ENCODE measurements at regions not wholly inside any gene's neighbourhood (a gene's known extent, or its start where the extent isn't known, plus 50 kb on each side); places are given as distances from the start of the nearest gene placed in this dataset.
A peak's percentile ranks its signal among the peaks of the same experiment; 100 is the strongest.

- DNase-seq (ENCODE audit: low read depth): peak; percentile 80
These were observed 322.0 kb upstream of the SEMA3D start for GRCh38 chr7:85508642-85509410.

GRCh38 chr7:85498031-85498430 lies 311.2 kb upstream of the SEMA3D start:
- no peak for DNase-seq (ENCODE audit: low read depth)

- no peak for DNase-seq (ENCODE audit: low read depth)
These were observed 302.6 kb upstream of the SEMA3D start for GRCh38 chr7:85489498-85489897.

GRCh38 chr7:85488406-85488805 lies 301.6 kb upstream of the SEMA3D start:
- no peak for DNase-seq (ENCODE audit: low read depth)

- DNase-seq (ENCODE audit: low read depth): peak; percentile 92
These were observed 296.3 kb upstream of the SEMA3D start for GRCh38 chr7:85483177-85483576.

- no peak for DNase-seq (ENCODE audit: low read depth)
These were observed 293.8 kb upstream of the SEMA3D start for GRCh38 chr7:85480666-85481065.

- peak; percentile 94 for DNase-seq (ENCODE audit: low read depth)
These were observed 293.2 kb upstream of the SEMA3D start for GRCh38 chr7:85479918-85480643.

- DNase-seq (ENCODE audit: low read depth): no peak
These were observed 291.7 kb upstream of the SEMA3D start for GRCh38 chr7:85478530-85478929.

GRCh38 chr7:85475476-85475875 lies 288.6 kb upstream of the SEMA3D start:
- no peak for DNase-seq (ENCODE audit: low read depth)

- no peak for DNase-seq (ENCODE audit: low read depth)
These were observed 288.2 kb upstream of the SEMA3D start for GRCh38 chr7:85475071-85475470.

- no peak for DNase-seq (ENCODE audit: low read depth)
These were observed 287.4 kb upstream of the SEMA3D start for GRCh38 chr7:85474234-85474633.

GRCh38 chr7:85471740-85472139 lies 284.9 kb upstream of the SEMA3D start:
- DNase-seq (ENCODE audit: low read depth): peak; percentile 6

GRCh38 chr7:85471307-85471706 lies 284.5 kb upstream of the SEMA3D start:
- no peak for DNase-seq (ENCODE audit: low read depth)

- peak; percentile 63 for DNase-seq (ENCODE audit: low read depth)
These were observed 282.7 kb upstream of the SEMA3D start for GRCh38 chr7:85469446-85470010.

GRCh38 chr7:85464042-85464651 lies 277.3 kb upstream of the SEMA3D start:
- DNase-seq (ENCODE audit: low read depth): no peak

- no peak for DNase-seq (ENCODE audit: low read depth)
These were observed 275.8 kb upstream of the SEMA3D start for GRCh38 chr7:85462671-85463070.

GRCh38 chr7:85457911-85458310 lies 271.1 kb upstream of the SEMA3D start:
- no peak for DNase-seq (ENCODE audit: low read depth)

GRCh38 chr7:85456254-85456653 lies 269.4 kb upstream of the SEMA3D start:
- no peak for DNase-seq (ENCODE audit: low read depth)

GRCh38 chr7:85454904-85455303 lies 268.0 kb upstream of the SEMA3D start:
- DNase-seq (ENCODE audit: low read depth): no peak

GRCh38 chr7:85452674-85453073 lies 265.8 kb upstream of the SEMA3D start:
- no peak for DNase-seq (ENCODE audit: low read depth)

- no peak for DNase-seq (ENCODE audit: low read depth)
These were observed 262.6 kb upstream of the SEMA3D start for GRCh38 chr7:85449478-85449877.

- DNase-seq (ENCODE audit: low read depth): no peak
These were observed 260.1 kb upstream of the SEMA3D start for GRCh38 chr7:85447004-85447403.

- DNase-seq (ENCODE audit: low read depth): peak; percentile 36
These were observed 239.7 kb upstream of the SEMA3D start for GRCh38 chr7:85426487-85426960.

All from fibroblast of gingiva (primary cell).